Tibial nerve (tissue), 4 donors: ENCODE measurements at regions not wholly inside any gene's neighbourhood (a gene's known extent, or its start where the extent isn't known, plus 50 kb on each side); places are given as distances from the start of the nearest gene placed in this dataset.

Experiments used
- DNase-seq, 2 donors: peaks; one replicate each; pipeline ENCODE4 v3.0.0-alpha.2; 2019; ENCODE audit warnings: low spot score in 2 of 2
- H3K27ac ChIP-seq, 4 donors: fragments of 200-600 bp; sonication (generic) in 3 of 4; one replicate each; pipeline ENCODE4 v1.5.1; 2017 to 2019; ENCODE audit warnings: mild to moderate bottlenecking in 1 of 4
- H3K27me3 ChIP-seq, 2 donors: fragments of 200-600 bp; sonication (generic) in 1 of 2; one replicate each; pipeline versions ENCODE4 v1.5.1 to v1.6.0; 2017 to 2019
- H3K36me3 ChIP-seq, 3 donors: fragments of 200-600 bp; sonication (generic); one replicate each; pipeline ENCODE4 v1.5.1; 2018 to 2019
- H3K4me1 ChIP-seq, 4 donors: fragments of 200-600 bp; sonication (generic) in 3 of 4; one replicate each; pipeline ENCODE4 v1.5.1; 2017 to 2019
- H3K4me3 ChIP-seq, 4 donors: fragments of 200-600 bp; sonication (generic) in 3 of 4; one replicate each; pipeline ENCODE4 v1.5.1; 2017 to 2019; ENCODE audit warnings: mild to moderate bottlenecking in 1 of 4, moderate library complexity in 1 of 4
- H3K9me3 ChIP-seq, 4 donors: fragments of 200-600 bp; sonication (generic) in 3 of 4; one replicate each; pipeline ENCODE4 v1.5.1; 2017 to 2019
- CTCF ChIP-seq, 5 experiments: fragments of 200-600 bp in 3 of 5; fragments of 450-650 bp in 2 of 5; sonication (generic) in 3 of 5; IDR thresholded peaks; one replicate each; pipeline ENCODE4 v1.5.1; 2016 to 2019; ENCODE audit warnings: antibody characterized with exemption in 5 of 5, mild to moderate bottlenecking in 3 of 5, moderate library complexity in 2 of 5
- EP300 ChIP-seq, 2 donors: sonication (generic); formaldehyde crosslinking; IDR thresholded peaks; one replicate each; pipeline ENCODE4 v1.6.1; 2017; ENCODE audit warnings: antibody characterized with exemption in 2 of 2, mild to moderate bottlenecking in 1 of 2
- POLR2A ChIP-seq, 2 donors: fragments of 450-650 bp; IDR thresholded peaks; one replicate each; pipeline ENCODE4 v1.6.1; 2017; ENCODE audit warnings: antibody characterized with exemption in 2 of 2, mild to moderate bottlenecking in 2 of 2, moderate library complexity in 2 of 2
- WGBS, 2 donors: methylation state at CpG; one replicate each; pipeline ENCODE4 v1.1.5; 2018; 5-methylcytosine and 5-hydroxymethylcytosine counted together

DNA sequence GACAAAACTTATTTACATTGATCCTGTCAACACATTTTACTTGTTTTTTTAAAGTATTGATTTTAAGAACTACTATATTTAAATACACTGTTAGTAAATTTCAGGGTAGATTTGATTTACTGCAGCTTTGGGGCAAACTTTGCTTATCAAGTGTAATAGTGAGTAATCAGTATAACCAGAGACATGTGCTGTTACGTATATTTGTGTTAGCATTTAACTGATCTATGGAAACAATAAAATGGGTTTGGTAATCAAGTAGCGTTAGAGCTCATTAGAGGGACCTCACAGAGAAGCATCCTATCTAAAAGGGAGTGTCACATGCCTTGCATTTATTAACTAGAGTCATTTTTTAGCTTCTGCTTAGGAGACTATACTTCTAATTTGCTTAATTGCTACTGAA is 131.5 kb upstream of the ALCAM start:
- no peaks in the 10 kb centered on the region for H3K27me3 ChIP-seq
- H3K4me3 ChIP-seq: no peak overlapping the region
- DNase-seq: no peak
- WGBS, 2 donors: 82 to 85% methylated on average over 2 of the region's 2 CpGs
- no peaks in the 10 kb centered on the region for H3K9me3 ChIP-seq
- H3K27ac ChIP-seq: no peak overlapping the region
- no peaks in the 10 kb centered on the region for H3K36me3 ChIP-seq
- no peaks in the 10 kb centered on the region for H3K4me1 ChIP-seq
- TF ChIP-seq POLR2A (IDR thresholded peaks at IDR 0.05): no peak

DNA sequence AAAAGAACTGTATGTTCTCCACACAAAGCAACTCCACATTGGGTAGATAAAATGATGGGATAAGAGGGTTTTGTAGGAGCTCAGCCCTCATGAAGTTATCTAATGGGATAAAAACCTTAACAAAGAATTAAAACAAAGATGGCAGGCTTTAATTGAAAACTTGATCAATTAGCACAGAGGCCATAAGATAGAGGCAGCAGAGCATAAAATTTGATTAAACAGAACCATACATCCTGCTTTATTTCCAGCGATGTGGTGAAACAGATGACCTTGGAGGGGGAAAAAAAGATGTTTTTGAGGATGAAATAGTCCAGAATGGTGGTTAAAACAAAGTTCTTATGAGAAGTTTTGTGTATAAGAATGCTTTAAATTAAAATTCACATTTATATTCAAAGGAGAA is 130.9 kb upstream of the ALCAM start:
- TF ChIP-seq EP300 (IDR thresholded peaks at IDR 0.05) (no peak), POLR2A (IDR thresholded peaks at IDR 0.05) (no peak), CTCF (IDR thresholded peaks at IDR 0.05) (no peak)
- WGBS, 2 donors: 60 to 76% methylated on average over 1 of the region's 1 CpG
- no peak for DNase-seq
- Histone ChIP-seq H3K36me3 (no peaks in the 10 kb centered on the region), H3K27ac (no peak overlapping the region), H3K4me3 (no peak overlapping the region), H3K27me3 (no peaks in the 10 kb centered on the region), H3K4me1 (no peaks in the 10 kb centered on the region), H3K9me3 (no peaks in the 10 kb centered on the region)

DNA sequence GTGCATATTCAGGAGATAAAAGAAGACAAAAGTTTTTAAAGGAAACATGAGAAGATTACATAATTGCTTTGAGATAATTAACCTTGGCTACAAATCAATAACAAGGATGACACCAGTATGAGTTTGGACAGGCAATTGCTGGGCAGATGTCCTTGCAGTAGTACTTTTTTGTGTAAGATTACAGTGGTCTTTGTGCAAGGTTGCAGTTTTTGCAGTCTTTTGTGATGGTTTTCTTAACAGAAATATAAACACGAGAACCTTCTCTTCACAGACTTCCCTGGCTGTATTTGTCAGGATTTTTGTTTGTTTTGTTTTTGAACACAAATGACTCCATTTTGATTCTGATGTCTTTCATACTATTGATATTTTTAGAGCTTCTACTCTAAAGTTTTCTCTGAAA is 128.3 kb upstream of the ALCAM start:
- H3K4me3 ChIP-seq: no peak overlapping the region
- TF ChIP-seq POLR2A (IDR thresholded peaks at IDR 0.05) (no peak), CTCF (IDR thresholded peaks at IDR 0.05) (no peak), EP300 (IDR thresholded peaks at IDR 0.05) (no peak)
- H3K36me3 ChIP-seq: no peaks in the 10 kb centered on the region
- WGBS, 2 donors: 72 to 73% methylated on average over 1 of the region's 1 CpG
- H3K9me3 ChIP-seq: no peaks in the 10 kb centered on the region
- no peaks in the 10 kb centered on the region for H3K4me1 ChIP-seq
- no peak overlapping the region for H3K27ac ChIP-seq
- H3K27me3 ChIP-seq: no peaks in the 10 kb centered on the region
- no peak for DNase-seq

DNA sequence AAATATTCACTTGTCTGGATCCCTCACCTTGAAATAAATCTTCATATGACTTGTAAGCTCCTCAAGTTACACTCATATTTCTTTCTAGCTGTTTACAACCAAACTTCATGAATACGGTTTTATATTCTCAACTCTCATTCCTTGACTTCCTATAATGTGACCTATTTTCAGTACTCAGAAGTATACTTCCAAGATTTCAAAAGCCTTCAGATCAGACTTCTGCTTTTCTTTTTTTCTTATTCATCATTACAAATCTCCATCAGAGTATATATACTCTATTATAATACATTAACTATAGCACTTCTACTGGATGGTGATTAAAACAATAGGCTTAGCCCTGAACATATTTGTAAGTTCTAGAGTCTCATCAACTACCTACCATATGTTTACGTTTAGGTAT is 123.6 kb upstream of the ALCAM start:
- no peak for TF ChIP-seq CTCF (IDR thresholded peaks at IDR 0.05)
- TF ChIP-seq EP300 (IDR thresholded peaks at IDR 0.05): no peak
- TF ChIP-seq POLR2A (IDR thresholded peaks at IDR 0.05): no peak
- WGBS, 2 donors: 77 to 78% methylated on average over 2 of the region's 2 CpGs

DNA sequence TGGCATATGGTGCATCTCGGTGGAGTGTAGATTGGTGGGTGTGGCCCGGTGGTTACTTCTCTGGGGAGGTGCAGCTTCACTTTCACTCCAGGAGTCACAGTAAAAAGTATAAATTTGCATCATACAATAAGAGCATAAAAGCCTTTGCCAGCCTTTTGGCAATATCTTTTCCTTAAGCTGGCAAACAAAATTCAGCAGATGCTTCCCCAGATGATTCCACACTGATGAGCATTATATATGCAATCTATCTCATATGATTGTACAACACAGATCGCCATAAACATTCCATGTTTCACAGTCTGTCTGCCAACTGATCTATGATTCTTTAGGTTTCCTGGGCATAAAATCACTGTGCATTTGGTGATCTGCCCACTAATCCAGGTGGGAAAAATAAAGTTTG is 120.2 kb upstream of the ALCAM start:
- WGBS, 2 donors: 88 to 90% methylated on average over 3 of the region's 3 CpGs
- H3K27ac ChIP-seq: no peak overlapping the region
- no peak for TF ChIP-seq CTCF (IDR thresholded peaks at IDR 0.05)
- TF ChIP-seq POLR2A (IDR thresholded peaks at IDR 0.05): no peak
- TF ChIP-seq EP300 (IDR thresholded peaks at IDR 0.05): no peak
- H3K4me3 ChIP-seq: no peak overlapping the region
- peaks cover 0 to 14% (median 0%) of the 10 kb centered on the region in 4 donors for H3K9me3 ChIP-seq
- no peaks in the 10 kb centered on the region for H3K27me3 ChIP-seq
- H3K36me3 ChIP-seq: no peaks in the 10 kb centered on the region
- no peak for DNase-seq
- H3K4me1 ChIP-seq: no peaks in the 10 kb centered on the region

More for the DNA sequence above, 123.6 kb upstream of the ALCAM start:
- Histone ChIP-seq H3K4me1 (no peaks in the 10 kb centered on the region), H3K36me3 (no peaks in the 10 kb centered on the region), H3K4me3 (no peak overlapping the region), H3K27ac (no peak overlapping the region), H3K9me3 (no peaks in the 10 kb centered on the region), H3K27me3 (no peaks in the 10 kb centered on the region)
- no peak for DNase-seq

GRCh38 chr3:105253225-105253624 is 113.5 kb upstream of the ALCAM start:
- H3K9me3 ChIP-seq: peaks cover 0 to 15% (median 0%) of the 10 kb centered on the region in 4 donors
- WGBS, 2 donors: 52 to 64% methylated on average over 3 of the region's 3 CpGs
- TF ChIP-seq POLR2A (IDR thresholded peaks at IDR 0.05): no peak
- TF ChIP-seq CTCF (IDR thresholded peaks at IDR 0.05): no peak
- no peak for TF ChIP-seq EP300 (IDR thresholded peaks at IDR 0.05)

More at GRCh38 chr3:105253225-105253624, 113.5 kb upstream of the ALCAM start:
- Histone ChIP-seq H3K4me3 (no peak overlapping the region), H3K27ac (no peak overlapping the region), H3K36me3 (no peaks in the 10 kb centered on the region), H3K27me3 (no peaks in the 10 kb centered on the region), H3K4me1 (no peaks in the 10 kb centered on the region)
- no peak for DNase-seq
